Mesenchymal stem cell (in vitro differentiated cells and primary cell): ENCODE measurements at regions not wholly inside any gene's neighbourhood (a gene's known extent, or its start where the extent isn't known, plus 50 kb on each side); places are given as distances from the start of the nearest gene placed in this dataset.
"Not testable (repeated sequence)": the region's sequence is repeated elsewhere in the genome, so short reads cannot be mapped to it uniquely, and the experiment has no call there.

Experiments used
- DNase-seq: peaks from one replicate; pipeline ENCODE4 v3.0.0-alpha.2; 2013
- H2AFZ ChIP-seq: one replicate; pipeline ENCODE4 v1.6.1; 2013; ENCODE audit warnings: low read depth, mild to moderate bottlenecking, control low read depth, inconsistent platforms, low read length, moderate library complexity
- H2AK5ac ChIP-seq: 2 replicates; pipeline ENCODE4 v1.6.1; 2013; ENCODE audit warnings: low read length, moderate library complexity, mild to moderate bottlenecking, inconsistent platforms; ENCODE audit not compliant: severe bottlenecking
- H2BK120ac ChIP-seq: one replicate; pipeline ENCODE4 v1.6.1; 2013; ENCODE audit warnings: low read depth, mild to moderate bottlenecking, inconsistent platforms, low read length, moderate library complexity
- H2BK12ac ChIP-seq, 2 experiments: one replicate each; pipeline ENCODE4 v1.6.1; 2013; ENCODE audit warnings: inconsistent platforms in 2 of 2, low read length in 2 of 2, mild to moderate bottlenecking in 2 of 2, moderate library complexity in 2 of 2, control low read depth in 1 of 2
- H2BK15ac ChIP-seq: one replicate; pipeline ENCODE4 v1.6.1; 2013; ENCODE audit warnings: mild to moderate bottlenecking, low read depth, inconsistent platforms; ENCODE audit not compliant: poor library complexity, severe bottlenecking
- H2BK5ac ChIP-seq: 2 replicates; pipeline ENCODE4 v1.6.1; 2013; ENCODE audit warnings: low read depth, mild to moderate bottlenecking, low read length, control low read depth, inconsistent platforms; ENCODE audit not compliant: poor library complexity, severe bottlenecking
- H3K14ac ChIP-seq, 2 experiments: one replicate each; pipeline ENCODE4 v1.6.1; 2013; ENCODE audit warnings: inconsistent platforms in 2 of 2, low read length in 2 of 2, control low read depth in 1 of 2, mild to moderate bottlenecking in 1 of 2, moderate library complexity in 1 of 2
- H3K18ac ChIP-seq, 2 experiments: one replicate each; pipeline ENCODE4 v1.6.1; 2013; ENCODE audit warnings: inconsistent platforms in 2 of 2, low read length in 2 of 2, control low read depth in 1 of 2, low read depth in 1 of 2, mild to moderate bottlenecking in 1 of 2
- H3K23ac ChIP-seq, 2 experiments: one replicate each; pipeline ENCODE4 v1.6.1; 2013; ENCODE audit warnings: inconsistent platforms in 2 of 2, low read length in 2 of 2, mild to moderate bottlenecking in 2 of 2, moderate library complexity in 2 of 2, control low read depth in 1 of 2
- H3K27ac ChIP-seq: 2 replicates; pipeline ENCODE4 v1.5.1; 2013; ENCODE audit warnings: mild to moderate bottlenecking, moderate library complexity, low read length, control low read depth, inconsistent platforms; ENCODE audit not compliant: poor library complexity, severe bottlenecking
- H3K27me3 ChIP-seq, 2 experiments: 2 replicates each; pipeline versions ENCODE4 v1.6.1 to v1.7.0; 2013; ENCODE audit warnings: low read length in 2 of 2, mild to moderate bottlenecking in 2 of 2, moderate library complexity in 2 of 2, control low read depth in 1 of 2, inconsistent platforms in 1 of 2; ENCODE audit not compliant: control insufficient read depth in 1 of 2, insufficient read depth in 1 of 2
- H3K36me3 ChIP-seq, 2 experiments: 2 replicates each; pipeline versions ENCODE4 v1.6.1 to v1.7.0; 2013; ENCODE audit warnings: low read length in 2 of 2, control low read depth in 1 of 2, inconsistent platforms in 1 of 2, low read depth in 1 of 2, mild to moderate bottlenecking in 1 of 2; ENCODE audit not compliant: insufficient read depth in 2 of 2, control insufficient read depth in 1 of 2
- H3K4ac ChIP-seq, 2 experiments: one replicate each; pipeline ENCODE4 v1.6.1; 2013; ENCODE audit warnings: inconsistent platforms in 2 of 2, low read length in 2 of 2, mild to moderate bottlenecking in 2 of 2, moderate library complexity in 2 of 2, control low read depth in 1 of 2, low read depth in 1 of 2
- H3K4me1 ChIP-seq: 2 replicates; pipeline ENCODE4 v1.6.1; 2013; ENCODE audit warnings: low read depth, low read length, control low read depth; ENCODE audit not compliant: control insufficient read depth, insufficient read depth
- H3K4me2 ChIP-seq: 2 replicates; pipeline ENCODE4 v1.6.1; 2013; ENCODE audit warnings: low read length, mild to moderate bottlenecking, inconsistent platforms; ENCODE audit not compliant: poor library complexity, severe bottlenecking
- H3K4me3 ChIP-seq, 2 experiments: 2 replicates each; pipeline versions ENCODE4 v1.5.1 to v1.7.0; 2013; ENCODE audit warnings: low read length in 2 of 2, mild to moderate bottlenecking in 2 of 2, control low read depth in 1 of 2, low read depth in 1 of 2; ENCODE audit not compliant: insufficient read depth in 1 of 2
- H3K79me1 ChIP-seq: replicated peaks from 2 replicates; pipeline ENCODE4 v1.6.1; 2013; ENCODE audit warnings: mild to moderate bottlenecking, control low read depth, low read length, inconsistent platforms; ENCODE audit not compliant: poor library complexity, severe bottlenecking
- H3K9ac ChIP-seq: 2 replicates; pipeline ENCODE4 v1.7.0; 2013; ENCODE audit warnings: mild to moderate bottlenecking, low read length, moderate library complexity
- H3K9me3 ChIP-seq: 2 replicates; pipeline ENCODE4 v1.7.0; 2013; ENCODE audit warnings: mild to moderate bottlenecking, low read length; ENCODE audit not compliant: control insufficient read depth
- H4K8ac ChIP-seq: one replicate; pipeline ENCODE4 v1.6.1; 2013; ENCODE audit warnings: inconsistent platforms, mild to moderate bottlenecking, low read length, moderate library complexity
- H4K91ac ChIP-seq: one replicate; pipeline ENCODE4 v1.6.1; 2013; ENCODE audit warnings: mild to moderate bottlenecking, low read length, inconsistent platforms
- WGBS: methylation state at CpG from one replicate; pipeline ENCODE4 v1.1.7; 2013; ENCODE audit warnings: mixed read lengths; 5-methylcytosine and 5-hydroxymethylcytosine counted together

DNA sequence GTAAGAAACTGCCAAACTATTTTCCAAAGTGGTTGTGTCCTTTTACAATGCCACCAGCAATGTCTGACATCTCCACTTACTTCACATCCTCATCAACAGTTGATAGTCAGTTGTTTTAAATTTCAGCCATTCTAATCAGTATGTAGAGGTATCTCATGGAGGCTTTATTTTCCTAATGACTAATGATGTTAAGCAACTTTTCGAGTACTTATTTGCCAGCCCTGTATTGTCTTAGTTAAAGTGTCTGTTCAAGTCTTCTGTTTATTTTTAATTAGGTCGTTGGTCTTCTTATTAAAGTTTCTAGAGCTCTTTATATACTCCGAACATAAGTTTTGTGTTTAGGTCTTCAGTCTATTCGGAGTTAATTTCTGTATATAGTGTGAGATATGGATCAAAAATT is 54.9 kb upstream of the NBPF12 start:
- not testable (repeated sequence) for H3K23ac ChIP-seq, H2BK15ac ChIP-seq
- WGBS = no CpG with 5 or more reads among the region's 4 CpGs

DNA sequence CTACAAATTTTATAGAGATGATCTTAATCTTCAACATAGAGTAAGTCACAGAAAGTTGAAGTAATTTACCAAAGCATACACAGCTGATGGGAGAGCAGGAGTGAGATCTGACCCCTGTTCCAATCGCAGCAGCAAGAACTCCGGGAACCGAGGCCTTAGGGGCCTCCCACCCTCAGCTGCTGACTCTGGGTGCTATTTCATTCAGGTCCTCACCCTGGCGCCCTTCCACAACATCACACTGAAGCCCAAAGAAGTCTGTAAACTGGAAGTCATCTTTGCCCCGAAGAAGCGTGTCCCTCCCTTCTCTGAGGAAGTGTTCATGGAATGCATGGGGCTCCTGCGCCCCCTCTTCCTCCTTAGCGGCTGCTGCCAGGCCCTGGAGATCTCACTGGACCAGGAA is 57.0 kb upstream of the NBPF12 start:
- H2BK120ac ChIP-seq, H4K91ac ChIP-seq, H2AK5ac ChIP-seq, H3K27ac ChIP-seq, H3K4me2 ChIP-seq, H3K27me3 ChIP-seq, H3K23ac ChIP-seq, H4K8ac ChIP-seq, H3K14ac ChIP-seq, H3K9ac ChIP-seq, H3K4me3 ChIP-seq, H3K18ac ChIP-seq, H2AFZ ChIP-seq, H3K4me1 ChIP-seq, H2BK12ac ChIP-seq, H3K36me3 ChIP-seq, H3K9me3 ChIP-seq, H2BK15ac ChIP-seq, H2BK5ac ChIP-seq, H3K4ac ChIP-seq, H3K79me1 ChIP-seq, DNase-seq: not testable (repeated sequence)
- WGBS = no CpG with 5 or more reads among the region's 8 CpGs

More for the DNA sequence above, 54.9 kb upstream of the NBPF12 start:
- H2BK12ac ChIP-seq, H3K18ac ChIP-seq, H3K4me1 ChIP-seq, H2AFZ ChIP-seq, H4K91ac ChIP-seq, H3K9me3 ChIP-seq, H3K4me3 ChIP-seq, H2BK5ac ChIP-seq, H3K4me2 ChIP-seq, H3K79me1 ChIP-seq, H2AK5ac ChIP-seq, H3K36me3 ChIP-seq, H4K8ac ChIP-seq, H3K4ac ChIP-seq, H3K27ac ChIP-seq, H3K14ac ChIP-seq, H3K27me3 ChIP-seq, DNase-seq, H3K9ac ChIP-seq, H2BK120ac ChIP-seq: not testable (repeated sequence)

DNA sequence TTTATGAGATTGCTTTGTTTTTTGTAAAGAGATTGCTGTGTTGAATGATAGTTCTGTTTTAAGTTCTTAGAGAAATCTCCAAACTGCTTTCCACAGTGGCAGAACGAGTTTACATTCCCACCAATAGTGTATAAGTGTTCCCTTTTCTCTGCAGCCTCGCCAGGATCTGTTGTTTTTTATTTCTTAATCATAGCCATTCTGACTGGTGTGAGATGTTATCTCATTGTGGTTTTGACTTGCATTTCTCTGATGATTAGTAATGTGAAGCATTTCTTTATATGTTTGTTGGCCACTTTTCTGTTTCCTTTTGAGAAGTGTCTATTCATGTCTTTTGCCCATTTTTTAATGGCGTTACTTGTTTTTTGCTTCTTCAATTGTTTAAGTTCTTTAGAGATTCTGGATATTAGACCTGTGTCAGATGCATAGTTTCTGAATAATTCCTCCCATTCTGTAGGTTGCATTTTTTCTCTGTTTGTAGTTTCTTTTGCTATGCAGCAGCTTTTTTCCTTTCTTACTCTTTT is 74.3 kb upstream of the NBPF12 start:
- not testable (repeated sequence) for H2AFZ ChIP-seq, DNase-seq, H2AK5ac ChIP-seq, H4K8ac ChIP-seq, H3K4me3 ChIP-seq, H2BK12ac ChIP-seq, H3K14ac ChIP-seq, H4K91ac ChIP-seq, H3K36me3 ChIP-seq, H3K23ac ChIP-seq, H2BK120ac ChIP-seq, H2BK5ac ChIP-seq, H3K4ac ChIP-seq, H3K9ac ChIP-seq, H3K4me1 ChIP-seq, H2BK15ac ChIP-seq, H3K79me1 ChIP-seq, H3K4me2 ChIP-seq, H3K18ac ChIP-seq, H3K27ac ChIP-seq, H3K9me3 ChIP-seq, H3K27me3 ChIP-seq
- WGBS = no CpG with 5 or more reads among the region's 3 CpGs

- not testable (repeated sequence) for H3K79me1 ChIP-seq, H2BK5ac ChIP-seq, H3K36me3 ChIP-seq, H3K27me3 ChIP-seq, H3K9me3 ChIP-seq, H3K23ac ChIP-seq, H3K4me2 ChIP-seq, H2AFZ ChIP-seq, H3K14ac ChIP-seq, H2BK120ac ChIP-seq, H3K4me1 ChIP-seq, H2BK12ac ChIP-seq, H4K91ac ChIP-seq, H3K27ac ChIP-seq, H2BK15ac ChIP-seq, H3K18ac ChIP-seq, H3K4me3 ChIP-seq, H4K8ac ChIP-seq, DNase-seq, H3K9ac ChIP-seq, H2AK5ac ChIP-seq, H3K4ac ChIP-seq
- 28% methylated on average over 2 of the region's 9 CpGs for WGBS
Observed at GRCh38 chr1:146853147-146853546, 85.0 kb upstream of the NBPF12 start.
